WERI-Rb-1 (cell line): ENCODE measurements at regions not wholly inside any gene's neighbourhood (a gene's known extent, or its start where the extent isn't known, plus 50 kb on each side); places are given as distances from the start of the nearest gene placed in this dataset.
"Not testable (repeated sequence)": the region's sequence is repeated elsewhere in the genome, so short reads cannot be mapped to it uniquely, and the experiment has no call there.

ENCODE experiments used
- DNase-seq: peaks from one replicate; pipeline ENCODE4 v3.0.0-alpha.2; 2020
- H3K27ac ChIP-seq: fragments of 250-450 bp; sonication (Bioruptor Pico); 2 replicates; pipeline ENCODE4 v1.5.1; 2020; ENCODE audit warnings: mild to moderate bottlenecking, moderate library complexity
- H3K27me3 ChIP-seq: fragments of 250-450 bp; sonication (Bioruptor Pico); 2 replicates; pipeline ENCODE4 v1.5.1; 2021; ENCODE audit warnings: mild to moderate bottlenecking, low read depth, moderate library complexity; ENCODE audit not compliant: insufficient read depth, severe bottlenecking
- H3K36me3 ChIP-seq: fragments of 250-450 bp; sonication (Bioruptor Pico); 2 replicates; pipeline ENCODE4 v1.5.1; 2020; ENCODE audit warnings: mild to moderate bottlenecking, moderate library complexity
- H3K4me3 ChIP-seq: 2 replicates; pipeline ENCODE4 v1.5.1; 2011; ENCODE audit warnings: low read depth, mild to moderate bottlenecking, control low read depth, low read length
- H3K9me3 ChIP-seq: fragments of 250-450 bp; sonication (Bioruptor Pico); 2 replicates; pipeline ENCODE4 v1.5.1; 2021; ENCODE audit warnings: mild to moderate bottlenecking, moderate library complexity; ENCODE audit not compliant: severe bottlenecking
- TF ChIP-seq, protein P1 (sequence below): IDR thresholded peaks from 2 replicates; pipeline ENCODE4 v1.5.1; 2011; ENCODE audit warnings: low read depth, mild to moderate bottlenecking, control low read depth, inconsistent platforms, low read length

DNA sequence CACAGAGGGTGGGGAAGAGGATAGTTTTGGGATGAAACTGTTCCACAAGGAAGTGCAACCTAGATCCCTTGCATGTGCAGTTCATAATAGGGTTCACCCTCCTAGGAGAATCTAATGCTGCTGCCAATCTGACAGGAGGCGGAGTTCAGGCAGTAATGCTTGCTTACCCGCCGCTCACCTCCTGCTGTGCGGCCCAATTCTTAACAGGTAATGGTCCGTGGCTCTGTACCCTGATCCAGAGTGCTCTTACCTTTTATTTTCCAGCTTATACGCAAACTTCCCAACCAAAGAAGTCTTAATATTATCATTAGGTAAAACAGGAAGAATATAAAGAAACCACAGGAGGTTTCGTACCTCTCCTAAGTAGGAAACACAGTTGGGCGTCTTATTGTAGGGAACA, 82.7 kb upstream of the CD302 start:
- Histone ChIP-seq H3K36me3 (no peaks in the 10 kb centered on the region), H3K27ac (no peak overlapping the region)
- DNase-seq: no peak

DNA sequence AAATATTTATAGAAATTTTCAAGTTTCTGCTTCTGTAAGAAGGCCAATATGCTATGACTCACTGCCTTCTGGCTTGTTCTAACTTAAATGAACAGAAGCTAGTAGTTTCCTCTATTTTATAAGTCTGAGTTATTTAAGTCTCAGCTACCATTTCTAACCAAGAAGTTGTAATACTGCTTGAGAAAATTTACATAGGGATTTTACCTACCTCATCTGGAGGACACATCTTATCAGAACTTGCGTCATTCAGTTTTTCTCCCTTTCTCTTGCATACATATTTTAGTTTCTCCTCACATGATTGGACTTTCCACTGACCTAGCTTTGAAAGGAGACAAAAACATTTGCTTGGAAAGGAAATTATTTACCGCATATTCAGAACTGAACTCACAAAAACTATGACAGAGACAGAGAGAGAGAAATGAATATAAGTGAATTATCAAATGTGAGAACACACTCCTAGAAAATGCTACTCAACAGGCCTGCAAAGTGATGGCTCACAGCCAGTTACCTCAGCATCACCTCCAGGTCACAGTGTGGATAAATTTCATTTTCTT, 81.1 kb upstream of the CD302 start:
- TF ChIP-seq, protein P1, sequence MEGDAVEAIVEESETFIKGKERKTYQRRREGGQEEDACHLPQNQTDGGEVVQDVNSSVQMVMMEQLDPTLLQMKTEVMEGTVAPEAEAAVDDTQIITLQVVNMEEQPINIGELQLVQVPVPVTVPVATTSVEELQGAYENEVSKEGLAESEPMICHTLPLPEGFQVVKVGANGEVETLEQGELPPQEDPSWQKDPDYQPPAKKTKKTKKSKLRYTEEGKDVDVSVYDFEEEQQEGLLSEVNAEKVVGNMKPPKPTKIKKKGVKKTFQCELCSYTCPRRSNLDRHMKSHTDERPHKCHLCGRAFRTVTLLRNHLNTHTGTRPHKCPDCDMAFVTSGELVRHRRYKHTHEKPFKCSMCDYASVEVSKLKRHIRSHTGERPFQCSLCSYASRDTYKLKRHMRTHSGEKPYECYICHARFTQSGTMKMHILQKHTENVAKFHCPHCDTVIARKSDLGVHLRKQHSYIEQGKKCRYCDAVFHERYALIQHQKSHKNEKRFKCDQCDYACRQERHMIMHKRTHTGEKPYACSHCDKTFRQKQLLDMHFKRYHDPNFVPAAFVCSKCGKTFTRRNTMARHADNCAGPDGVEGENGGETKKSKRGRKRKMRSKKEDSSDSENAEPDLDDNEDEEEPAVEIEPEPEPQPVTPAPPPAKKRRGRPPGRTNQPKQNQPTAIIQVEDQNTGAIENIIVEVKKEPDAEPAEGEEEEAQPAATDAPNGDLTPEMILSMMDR: no peak
- DNase-seq: no peak
- Histone ChIP-seq H3K9me3 (no peaks in the 10 kb centered on the region), H3K27ac (no peak overlapping the region), H3K36me3 (no peaks in the 10 kb centered on the region), H3K27me3 (no peaks in the 10 kb centered on the region), H3K4me3 (no peak overlapping the region)

More for the DNA sequence above, 82.7 kb upstream of the CD302 start:
- H3K4me3 ChIP-seq: no peak overlapping the region
- H3K9me3 ChIP-seq: no peaks in the 10 kb centered on the region
- TF ChIP-seq, protein P1: no peak
- H3K27me3 ChIP-seq: no peaks in the 10 kb centered on the region

GRCh38 chr2:159875083-159875482, 77.1 kb upstream of the CD302 start:
- H3K9me3 ChIP-seq: no peaks in the 10 kb centered on the region
- H3K27ac ChIP-seq: no peak overlapping the region

GRCh38 chr2:159873258-159873657, 75.2 kb upstream of the CD302 start:
- Histone ChIP-seq H3K27ac (no peak overlapping the region), H3K27me3 (no peaks in the 10 kb centered on the region), H3K9me3 (no peaks in the 10 kb centered on the region), H3K36me3 (no peaks in the 10 kb centered on the region), H3K4me3 (no peak overlapping the region)
- TF ChIP-seq, protein P1: no peak
- no peak for DNase-seq

More at GRCh38 chr2:159875083-159875482, 77.1 kb upstream of the CD302 start:
- DNase-seq: no peak
- H3K4me3 ChIP-seq: no peak overlapping the region
- H3K27me3 ChIP-seq: no peaks in the 10 kb centered on the region
- TF ChIP-seq, protein P1: no peak
- H3K36me3 ChIP-seq: no peaks in the 10 kb centered on the region

GRCh38 chr2:159872353-159872752, 74.3 kb upstream of the CD302 start:
- TF ChIP-seq, protein P1: no peak
- no peak for DNase-seq
- Histone ChIP-seq H3K36me3 (no peaks in the 10 kb centered on the region), H3K27ac (no peak overlapping the region), H3K4me3 (no peak overlapping the region), H3K9me3 (no peaks in the 10 kb centered on the region), H3K27me3 (no peaks in the 10 kb centered on the region)

DNA sequence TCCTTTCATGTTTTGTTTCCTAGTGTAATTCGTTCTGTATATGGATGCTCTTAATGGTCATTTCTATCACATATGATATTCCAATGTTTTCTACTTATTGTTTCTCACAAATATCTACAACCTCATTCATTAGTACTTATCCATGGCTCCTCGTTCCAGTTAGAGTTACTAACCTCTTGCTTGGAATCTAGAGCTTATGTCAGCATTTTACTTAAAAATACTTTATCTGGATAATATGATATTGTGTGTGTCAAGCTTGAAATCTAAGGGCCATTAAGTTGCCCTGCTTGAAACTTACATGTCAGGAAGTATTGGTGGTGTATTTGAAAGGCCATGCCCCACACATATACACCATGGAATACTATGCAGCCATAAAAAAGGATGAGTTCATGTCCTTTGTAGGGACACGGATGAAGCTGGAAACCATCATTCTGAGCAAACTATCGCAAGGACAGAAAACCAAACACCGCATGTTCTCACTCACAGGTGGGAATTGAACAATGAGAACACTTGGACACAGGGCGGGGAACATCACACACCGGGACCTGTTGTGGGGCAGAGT, 70.7 kb upstream of the CD302 start:
- not testable (repeated sequence) for DNase-seq, H3K36me3 ChIP-seq, H3K27me3 ChIP-seq, H3K9me3 ChIP-seq, H3K27ac ChIP-seq, H3K4me3 ChIP-seq
